ENCODE measurements at regions not wholly inside any gene's neighbourhood (a gene's known extent, or its start where the extent isn't known, plus 50 kb on each side); places are given as distances from the start of the nearest gene placed in this dataset.

DNA sequence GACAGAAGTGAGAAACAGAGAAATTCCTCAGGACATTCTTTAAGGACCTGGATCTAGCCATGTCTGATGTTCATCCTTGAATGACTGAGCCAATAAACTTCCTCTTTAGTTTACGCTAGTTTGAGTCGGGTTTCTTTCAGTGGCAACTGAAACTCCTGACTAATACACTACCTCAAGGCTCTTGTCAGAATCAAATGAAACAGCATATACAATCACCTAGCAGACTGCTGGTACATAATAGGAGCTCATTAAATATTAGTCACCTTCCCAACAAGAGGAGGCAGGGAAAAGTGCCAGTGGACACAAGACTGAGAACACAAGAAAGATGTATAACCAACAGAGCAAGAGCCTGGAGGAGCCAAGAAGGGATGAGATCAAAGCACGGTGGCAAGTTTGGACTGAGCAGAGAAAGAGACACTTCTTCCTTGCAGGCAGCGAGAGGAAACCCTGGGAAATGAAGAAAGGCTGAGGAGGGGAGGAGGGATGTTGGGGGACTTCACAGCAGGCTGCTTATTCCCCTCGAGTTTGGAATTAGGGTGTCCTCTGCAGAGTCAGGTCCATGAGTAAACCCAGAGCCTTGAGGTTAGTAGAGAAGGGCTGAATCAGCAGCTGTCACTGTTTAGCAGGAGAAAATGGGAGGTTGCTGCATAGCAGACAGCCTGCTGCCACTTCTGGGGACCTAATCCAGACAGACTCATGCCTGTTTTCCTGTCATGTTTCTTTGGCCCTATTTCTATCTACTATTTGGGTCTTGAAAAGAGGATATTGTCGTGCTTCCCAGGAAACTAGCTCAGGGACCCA, 73.3 kb downstream of the MRPL46 start:
- TF ChIP-seq, protein P1, sequence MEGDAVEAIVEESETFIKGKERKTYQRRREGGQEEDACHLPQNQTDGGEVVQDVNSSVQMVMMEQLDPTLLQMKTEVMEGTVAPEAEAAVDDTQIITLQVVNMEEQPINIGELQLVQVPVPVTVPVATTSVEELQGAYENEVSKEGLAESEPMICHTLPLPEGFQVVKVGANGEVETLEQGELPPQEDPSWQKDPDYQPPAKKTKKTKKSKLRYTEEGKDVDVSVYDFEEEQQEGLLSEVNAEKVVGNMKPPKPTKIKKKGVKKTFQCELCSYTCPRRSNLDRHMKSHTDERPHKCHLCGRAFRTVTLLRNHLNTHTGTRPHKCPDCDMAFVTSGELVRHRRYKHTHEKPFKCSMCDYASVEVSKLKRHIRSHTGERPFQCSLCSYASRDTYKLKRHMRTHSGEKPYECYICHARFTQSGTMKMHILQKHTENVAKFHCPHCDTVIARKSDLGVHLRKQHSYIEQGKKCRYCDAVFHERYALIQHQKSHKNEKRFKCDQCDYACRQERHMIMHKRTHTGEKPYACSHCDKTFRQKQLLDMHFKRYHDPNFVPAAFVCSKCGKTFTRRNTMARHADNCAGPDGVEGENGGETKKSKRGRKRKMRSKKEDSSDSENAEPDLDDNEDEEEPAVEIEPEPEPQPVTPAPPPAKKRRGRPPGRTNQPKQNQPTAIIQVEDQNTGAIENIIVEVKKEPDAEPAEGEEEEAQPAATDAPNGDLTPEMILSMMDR (IDR thresholded peaks at IDR 0.05; ENCODE audit: low read length): no peak
- no peak for TF ChIP-seq EZH2 (IDR thresholded peaks at IDR 0.05; ENCODE audit: borderline replicate concordance, low read length)
